GM12878 (cell line): ENCODE measurements at regions not wholly inside any gene's neighbourhood (a gene's known extent, or its start where the extent isn't known, plus 50 kb on each side); places are given as distances from the start of the nearest gene placed in this dataset.
A peak's percentile ranks its signal among the peaks of the same experiment; 100 is the strongest.

ENCODE experiments used
- ATAC-seq: fragments of 200-7000 bp; cut with Tn5 transposase; 3 replicates; pipeline ENCODE4 v1.9.1; 2020; ENCODE audit warnings: mild to moderate bottlenecking, moderate library complexity
- BruUV-seq: library from RNA; stranded (reverse); fragments of 400-500 nt; replicated peaks from 2 replicates; lab custom pipeline; 2021; lab: Mats Ljungman, UMichigan
- CTCF ChIA-PET: fragments of 300-600 bp; sonication (Branson Sonifier 250); formaldehyde crosslinking; extraction: SDS; loops from one replicate; lab custom pipeline; 2021; ENCODE audit warnings: inconsistent platforms; lab: Yijun Ruan, JAX
- POLR2A ChIA-PET: fragments of 350-600 bp; formaldehyde crosslinking; extraction: SDS; loops from one replicate; lab custom pipeline; 2021; ENCODE audit warnings: inconsistent platforms; lab: Charles Lee
- RAD21 ChIA-PET: fragments of 300-600 bp; sonication (Branson Sonifier 250); formaldehyde crosslinking; loops from one replicate; lab custom pipeline; 2023; ENCODE audit warnings: antibody characterized with exemption; ENCODE audit not compliant: unreplicated experiment; lab: Charles Lee
- SMC1A ChIA-PET: fragments of 300-600 bp; sonication (Branson Sonifier 250); formaldehyde crosslinking; loops from one replicate; lab custom pipeline; 2023; ENCODE audit not compliant: unreplicated experiment, uncharacterized antibody; lab: Charles Lee
- DNase-seq: peaks from one replicate; pipeline ENCODE4 v3.0.0-alpha.2; 2011; ENCODE audit warnings: low read depth, low spot score
- FAIRE-seq: peaks from 3 replicates; lab custom pipeline; 2011; peaks lifted over from hg19 to GRCh38; lab: Jason Lieb, UNC
- H2AFZ ChIP-seq: 2 replicates; pipeline ENCODE4 v1.6.0; 2011; ENCODE audit warnings: low read depth, low read length, control low read depth; ENCODE audit not compliant: control insufficient read depth
- H3K27ac ChIP-seq: 2 replicates; pipeline ENCODE4 v1.5.1; 2011; ENCODE audit warnings: control low read depth; ENCODE audit not compliant: control insufficient read depth, insufficient read depth
- H3K27me3 ChIP-seq, 2 experiments: replicated peaks in 1 of 2; 2 replicates each; pipeline versions ENCODE4 v1.6.0 to v1.6.1; 2011; ENCODE audit warnings: low read length in 1 of 2; ENCODE audit not compliant: control insufficient read depth in 2 of 2, insufficient read depth in 2 of 2
- H3K36me3 ChIP-seq, 2 experiments: 2 replicates each; pipeline ENCODE4 v1.5.1; 2011; ENCODE audit warnings: low read length in 1 of 2; ENCODE audit not compliant: control insufficient read depth in 2 of 2, insufficient read depth in 2 of 2
- H3K4me1 ChIP-seq: 2 replicates; pipeline ENCODE4 v1.6.1; 2011; ENCODE audit warnings: mild to moderate bottlenecking, low read length, moderate library complexity, mixed read lengths; ENCODE audit not compliant: control insufficient read depth, insufficient read depth
- H3K4me2 ChIP-seq: 2 replicates; pipeline ENCODE4 v1.6.0; 2011; ENCODE audit warnings: control low read depth; ENCODE audit not compliant: control insufficient read depth, insufficient read depth
- H3K4me3 ChIP-seq: fragments of 200-600 bp; sonication (generic); 2 replicates; pipeline ENCODE4 v1.5.1; 2016
- H3K79me2 ChIP-seq: 2 replicates; pipeline ENCODE4 v1.6.0; 2011; ENCODE audit warnings: low read length; ENCODE audit not compliant: control insufficient read depth, insufficient read depth
- H3K9ac ChIP-seq: 2 replicates; pipeline ENCODE4 v1.8.0; 2011; ENCODE audit warnings: low read length, control low read depth, mixed read lengths; ENCODE audit not compliant: control insufficient read depth, insufficient read depth
- H3K9me3 ChIP-seq: replicated peaks from 3 replicates; pipeline ENCODE4 v1.5.1; 2011; ENCODE audit warnings: mild to moderate bottlenecking, low read length; ENCODE audit not compliant: control insufficient read depth, insufficient read depth
- H4K20me1 ChIP-seq: 2 replicates; pipeline ENCODE4 v1.6.0; 2011; ENCODE audit not compliant: control insufficient read depth, insufficient read depth
- BHLHE40 ChIP-seq, 2 experiments: fragments of 450-650 bp in 1 of 2; IDR thresholded peaks; 2 replicates each; pipeline ENCODE4 v1.6.1; 2011 to 2017; ENCODE audit warnings: low read depth in 2 of 2, borderline replicate concordance in 1 of 2, improper control_type of control experiment in 1 of 2, low read length in 1 of 2, mild to moderate bottlenecking in 1 of 2
- MTA2 ChIP-seq: fragments of 450-650 bp; IDR thresholded peaks from 2 replicates; pipeline ENCODE4 v1.6.1; 2016; ENCODE audit warnings: low read depth, mild to moderate bottlenecking, moderate library complexity
- NR2F1 ChIP-seq: fragments of 450-650 bp; conservative IDR thresholded peaks from 2 replicates; pipeline ENCODE4 v1.6.1; 2017; ENCODE audit warnings: mild to moderate bottlenecking
- SREBF2 ChIP-seq: IDR thresholded peaks from 2 replicates; pipeline ENCODE4 v1.6.1; 2012; ENCODE audit warnings: mild to moderate bottlenecking, low read length
- STAT3 ChIP-seq: IDR thresholded peaks from 2 replicates; pipeline ENCODE4 v1.6.1; 2011; ENCODE audit warnings: low read depth, low read length, improper control_type of control experiment
- WGBS: methylation state at CpG from one replicate; pipeline ENCODE4 v1.1.6; 2016; ENCODE audit warnings: low lambda C conversion rate; ENCODE audit not compliant: insufficient replicate concordance, insufficient coverage; ENCODE audit errors: missing lambda C conversion rate; 5-methylcytosine and 5-hydroxymethylcytosine counted together
- in situ Hi-C: fragments of 300-500 bp; cut with MboI; formaldehyde crosslinking; loops from 9 replicates; pipeline ENCODE4 v1.14.3; 2018; ENCODE audit warnings: mixed read lengths
- intact Hi-C: fragments of 100-400 bp; cut with micrococcal nuclease; formaldehyde crosslinking; loops from one replicate; pipeline ENCODE4 v1.14.2; 2022; ENCODE audit not compliant: unreplicated experiment
- TF ChIP-seq, protein P1 (sequence below): fragments of 450-650 bp; IDR thresholded peaks from 2 replicates; pipeline ENCODE4 v1.6.1; 2017; ENCODE audit warnings: antibody characterized with exemption, mild to moderate bottlenecking, moderate library complexity

DNA sequence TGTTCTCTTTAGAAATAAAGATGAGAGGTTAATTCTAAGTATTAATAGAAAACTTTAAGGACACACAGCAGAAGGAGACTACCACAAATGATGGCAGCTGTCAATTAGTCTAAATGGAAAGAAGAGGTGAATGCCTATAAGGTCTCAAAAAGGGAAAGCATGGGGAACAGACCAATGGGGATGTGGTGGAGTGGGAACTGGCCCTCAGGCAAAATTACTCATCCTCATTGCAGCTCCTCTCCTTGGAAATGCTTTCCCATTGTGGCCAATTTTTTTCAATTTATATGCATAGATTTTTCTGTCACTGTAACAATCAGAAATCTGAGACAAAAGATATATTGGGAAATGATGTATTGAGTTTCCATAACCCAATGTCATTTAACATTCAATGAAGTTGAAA is 222.9 kb upstream of the DEFB112 start (continued):
- TF ChIP-seq, protein P1, sequence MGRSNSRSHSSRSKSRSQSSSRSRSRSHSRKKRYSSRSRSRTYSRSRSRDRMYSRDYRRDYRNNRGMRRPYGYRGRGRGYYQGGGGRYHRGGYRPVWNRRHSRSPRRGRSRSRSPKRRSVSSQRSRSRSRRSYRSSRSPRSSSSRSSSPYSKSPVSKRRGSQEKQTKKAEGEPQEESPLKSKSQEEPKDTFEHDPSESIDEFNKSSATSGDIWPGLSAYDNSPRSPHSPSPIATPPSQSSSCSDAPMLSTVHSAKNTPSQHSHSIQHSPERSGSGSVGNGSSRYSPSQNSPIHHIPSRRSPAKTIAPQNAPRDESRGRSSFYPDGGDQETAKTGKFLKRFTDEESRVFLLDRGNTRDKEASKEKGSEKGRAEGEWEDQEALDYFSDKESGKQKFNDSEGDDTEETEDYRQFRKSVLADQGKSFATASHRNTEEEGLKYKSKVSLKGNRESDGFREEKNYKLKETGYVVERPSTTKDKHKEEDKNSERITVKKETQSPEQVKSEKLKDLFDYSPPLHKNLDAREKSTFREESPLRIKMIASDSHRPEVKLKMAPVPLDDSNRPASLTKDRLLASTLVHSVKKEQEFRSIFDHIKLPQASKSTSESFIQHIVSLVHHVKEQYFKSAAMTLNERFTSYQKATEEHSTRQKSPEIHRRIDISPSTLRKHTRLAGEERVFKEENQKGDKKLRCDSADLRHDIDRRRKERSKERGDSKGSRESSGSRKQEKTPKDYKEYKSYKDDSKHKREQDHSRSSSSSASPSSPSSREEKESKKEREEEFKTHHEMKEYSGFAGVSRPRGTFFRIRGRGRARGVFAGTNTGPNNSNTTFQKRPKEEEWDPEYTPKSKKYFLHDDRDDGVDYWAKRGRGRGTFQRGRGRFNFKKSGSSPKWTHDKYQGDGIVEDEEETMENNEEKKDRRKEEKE, result no peak
- TF ChIP-seq, all 136 proteins: peak for 0

DNA sequence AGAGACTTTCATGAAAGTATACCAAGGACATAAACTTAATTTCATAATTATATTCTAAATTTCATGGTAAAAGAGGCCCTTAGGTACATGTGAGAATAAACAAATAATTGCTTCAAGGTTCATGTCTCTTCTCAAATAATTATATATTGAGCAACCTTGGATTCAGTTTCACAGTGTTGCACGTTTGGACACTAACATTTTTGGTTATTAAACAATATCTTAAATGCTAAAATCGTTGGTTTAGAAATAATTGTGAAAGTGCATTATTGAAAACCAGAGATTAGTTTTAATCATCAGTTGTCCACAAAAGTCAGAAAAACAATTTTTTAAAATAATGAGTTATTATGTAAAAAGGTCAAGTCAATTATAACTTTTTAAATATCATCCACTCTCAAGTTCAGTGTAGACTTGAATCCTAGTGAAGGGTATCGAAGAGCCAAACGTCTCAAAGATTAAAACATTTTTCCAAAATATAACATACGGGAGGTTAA is 227.1 kb upstream of the DEFB112 start:
- H4K20me1 ChIP-seq, result no peaks in the 10 kb centered on the region
- 10% methylated on average over 5 of the region's 5 CpGs for WGBS
- H3K9me3 ChIP-seq, result no peaks in the 10 kb centered on the region
- ChIA-PET CTCF (interaction anchor here (1.7 to 1.9 kb wide), 2 partner anchors 9 to 13 kb away, joined by 3 to 5 read pairs; no protein-coding TSS in a partner anchor), POLR2A (no interaction called here), SMC1A (interaction anchor here (0.7 to 2.1 kb wide), 5 partner anchors 10 to 31 kb away, joined by 3 to 6 read pairs (median 5); no protein-coding TSS in a partner anchor), RAD21 (interaction anchor here (2.4 kb wide), 1 partner anchor 17 kb away, joined by 11 read pairs; no protein-coding TSS in a partner anchor)
- H2AFZ ChIP-seq, result no peak overlapping the region
- intact Hi-C loops, result no loop called here
- no peaks in the 10 kb centered on the region for H3K79me2 ChIP-seq
- no peaks in the 10 kb centered on the region for H3K36me3 ChIP-seq
- FAIRE-seq (no peak), ATAC-seq (no peak; the same call in 2 of the 3 replicates), DNase-seq (no peak)
- H3K27ac ChIP-seq, result no peak overlapping the region
- TF ChIP-seq SREBF2 (no peak), NR2F1 (0 out of 2 replicates have a peak, but pooled peaks have one; percentile 21), STAT3 (no peak), BHLHE40 (IDR thresholded peaks at IDR 0.05; ENCODE audit: borderline replicate concordance in 1 of 2, low read depth in 2 of 2, low read length in 1 of 2) (peak; percentile 50 to 59; a peak in 3 of 4 replicates), MTA2 (peak; percentile 90)
- no peaks in the 10 kb centered on the region for H3K4me1 ChIP-seq
- BruUV-seq, result no TSS peak
- in situ Hi-C loops, result no loop called here
- no peak overlapping the region for H3K4me3 ChIP-seq
- H3K9ac ChIP-seq, result no peak overlapping the region
- no peak overlapping the region for H3K4me2 ChIP-seq
- no peaks in the 10 kb centered on the region for H3K27me3 ChIP-seq
